ENCODE measurements at regions not wholly inside any gene's neighbourhood (a gene's known extent, or its start where the extent isn't known, plus 50 kb on each side); places are given as distances from the start of the nearest gene placed in this dataset.

- DNase-seq = no peak
- Mint-ChIP-seq H3K27ac (no peak overlapping the region), H3K9me3 (peaks cover 4 to 29% (median 13%) of the 10 kb centered on the region in 6 donors), H3K36me3 (peaks cover 0 to 3% (median 0%) of the 10 kb centered on the region in 3 donors), H3K27me3 (ENCODE audit: low read depth in 3 of 3) (peaks cover 0 to 2% (median 1%) of the 10 kb centered on the region in 3 donors), H3K4me1 (no peaks in the 10 kb centered on the region), H3K4me3 (no peak overlapping the region)
Measured at GRCh38 chr10:108452533-108452932, 1288.0 kb upstream of the SORCS1 start.

- H3K9me3 Mint-ChIP-seq = peaks cover 3 to 29% (median 10%) of the 10 kb centered on the region in 6 donors
- H3K36me3 Mint-ChIP-seq = peaks cover 0 to 3% (median 0%) of the 10 kb centered on the region in 3 donors
- DNase-seq = peak in 2 of 3 donors; percentile 2 to 3
- no peak overlapping the region for H3K27ac Mint-ChIP-seq
- peaks cover 0 to 2% (median 1%) of the 10 kb centered on the region in 3 donors for H3K27me3 Mint-ChIP-seq (ENCODE audit: low read depth in 3 of 3)
- no peak overlapping the region for H3K4me3 Mint-ChIP-seq
- H3K4me1 Mint-ChIP-seq = no peaks in the 10 kb centered on the region
Measured at GRCh38 chr10:108450280-108450679, 1285.8 kb upstream of the SORCS1 start.

GRCh38 chr10:108445746-108446145 is 1281.2 kb upstream of the SORCS1 start:
- Mint-ChIP-seq H3K4me3 (no peak overlapping the region), H3K27ac (no peak overlapping the region), H3K36me3 (no peaks in the 10 kb centered on the region), H3K9me3 (peaks cover 3 to 15% (median 5%) of the 10 kb centered on the region in 6 donors), H3K27me3 (ENCODE audit: low read depth in 3 of 3) (no peaks in the 10 kb centered on the region), H3K4me1 (no peaks in the 10 kb centered on the region)
- no peak for DNase-seq

GRCh38 chr10:108443636-108444035 is 1279.1 kb upstream of the SORCS1 start:
- Mint-ChIP-seq H3K27ac (no peak overlapping the region), H3K36me3 (no peaks in the 10 kb centered on the region), H3K27me3 (ENCODE audit: low read depth in 3 of 3) (no peaks in the 10 kb centered on the region), H3K4me3 (no peak overlapping the region), H3K9me3 (peaks cover 3 to 16% (median 6%) of the 10 kb centered on the region in 6 donors), H3K4me1 (no peaks in the 10 kb centered on the region)
- no peak for DNase-seq

DNA sequence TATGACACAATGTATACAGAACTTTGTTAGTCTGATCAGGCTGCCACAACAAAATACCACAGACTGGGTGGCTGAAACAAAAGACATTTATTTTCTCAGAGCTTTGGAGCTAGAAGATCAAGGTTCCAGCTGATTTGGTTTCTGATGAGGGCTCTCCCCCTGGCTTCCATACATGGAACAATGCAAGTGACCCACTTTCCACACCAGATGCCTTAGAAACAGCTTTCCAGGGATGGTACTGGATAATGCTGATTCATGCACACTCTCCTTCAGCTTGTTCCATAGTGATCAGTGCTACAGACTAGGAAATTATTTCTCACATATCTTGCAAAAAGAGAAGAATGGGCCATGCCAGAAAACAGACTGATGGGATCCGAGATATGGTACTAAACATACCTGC is 1274.9 kb upstream of the SORCS1 start:
- H3K4me1 Mint-ChIP-seq = no peaks in the 10 kb centered on the region
- no peaks in the 10 kb centered on the region for H3K36me3 Mint-ChIP-seq

DNA sequence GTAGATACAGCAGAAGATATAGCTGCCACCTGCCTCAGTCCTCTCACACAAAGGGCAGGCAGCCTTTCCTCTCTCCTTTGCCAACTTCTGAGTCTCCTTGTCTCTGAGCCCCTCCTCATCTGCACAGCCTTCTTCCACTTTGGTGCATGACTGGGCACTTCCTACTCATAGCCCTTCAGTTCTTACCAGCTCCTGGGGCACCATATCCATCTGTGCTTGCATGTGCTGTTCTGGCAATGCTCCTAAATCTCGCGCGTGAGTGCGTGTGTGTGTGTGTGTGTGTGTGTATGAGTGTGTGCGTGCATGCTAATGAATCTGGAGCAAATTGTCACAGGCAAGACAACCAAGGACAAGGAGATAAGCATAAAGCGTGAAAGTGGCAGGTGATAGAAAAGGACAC is 1271.6 kb upstream of the SORCS1 start:
- DNase-seq = no peak
- Mint-ChIP-seq H3K4me1 (no peaks in the 10 kb centered on the region), H3K9me3 (peaks cover 0 to 24% (median 8%) of the 10 kb centered on the region in 6 donors), H3K4me3 (no peak overlapping the region), H3K36me3 (no peaks in the 10 kb centered on the region), H3K27ac (no peak overlapping the region), H3K27me3 (ENCODE audit: low read depth in 3 of 3) (peaks cover 0 to 2% (median 0%) of the 10 kb centered on the region in 3 donors)

More for the DNA sequence above, 1274.9 kb upstream of the SORCS1 start:
- no peak for DNase-seq
- Mint-ChIP-seq H3K4me3 (no peak overlapping the region), H3K27ac (no peak overlapping the region), H3K9me3 (peaks cover 2 to 19% (median 7%) of the 10 kb centered on the region in 6 donors), H3K27me3 (ENCODE audit: low read depth in 3 of 3) (no peaks in the 10 kb centered on the region)

DNA sequence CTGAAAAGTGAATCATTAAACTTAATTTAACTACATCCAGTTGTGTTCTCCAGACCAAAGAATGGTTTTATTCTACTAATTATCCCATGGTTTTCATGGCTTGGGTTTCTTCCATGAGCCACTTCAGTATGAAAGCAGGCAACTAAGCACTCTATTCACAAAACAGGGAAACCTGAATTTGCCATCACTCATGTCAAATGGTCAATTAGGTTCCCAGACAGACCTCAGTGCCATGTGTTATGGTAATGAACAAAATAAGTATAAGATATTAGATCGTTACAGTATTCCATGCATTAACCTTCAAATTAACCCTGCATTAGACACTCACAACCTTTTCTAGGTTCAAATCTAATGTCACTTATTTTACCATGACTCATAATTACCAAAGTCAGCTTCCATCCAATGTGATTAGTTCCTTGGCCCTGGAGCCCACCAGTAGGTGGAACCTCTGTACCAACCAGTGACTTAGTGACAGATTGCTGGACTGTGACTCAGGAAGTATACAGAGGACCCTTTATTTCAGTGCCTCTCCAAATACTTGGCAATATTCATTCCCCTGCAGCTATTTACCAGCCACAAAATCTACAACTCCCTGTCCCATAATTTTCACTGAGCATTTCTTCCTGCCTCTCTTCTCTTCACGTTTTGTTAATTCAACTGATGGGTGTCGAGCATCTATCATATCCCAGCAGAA is 1270.2 kb upstream of the SORCS1 start:
- H3K9me3 Mint-ChIP-seq = peaks cover 0 to 26% (median 8%) of the 10 kb centered on the region in 6 donors
- H3K4me1 Mint-ChIP-seq = no peaks in the 10 kb centered on the region
- H3K27me3 Mint-ChIP-seq (ENCODE audit: low read depth in 3 of 3) = peaks cover 0 to 2% (median 0%) of the 10 kb centered on the region in 3 donors
- H3K27ac Mint-ChIP-seq = no peak overlapping the region
- H3K4me3 Mint-ChIP-seq = no peak overlapping the region
- DNase-seq = no peak
- no peaks in the 10 kb centered on the region for H3K36me3 Mint-ChIP-seq

DNA sequence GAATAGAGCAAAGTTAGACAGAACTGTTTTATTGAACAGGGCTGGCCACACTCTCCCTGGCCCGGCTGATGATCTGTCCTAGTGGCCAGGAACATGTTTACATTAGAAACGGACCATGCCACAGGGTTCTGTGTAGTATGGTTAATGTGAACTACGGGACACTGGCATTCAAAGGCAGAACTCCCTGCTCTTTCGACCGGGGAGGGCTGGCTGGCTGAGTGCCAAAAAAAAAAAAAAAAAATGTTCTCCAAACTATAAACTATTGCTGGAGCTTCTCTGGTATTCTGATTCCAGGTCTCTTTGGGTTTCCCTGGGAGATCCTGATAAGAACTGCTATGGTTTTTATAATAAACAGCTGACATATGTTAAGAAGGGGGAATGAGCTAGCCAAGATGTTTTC is 1262.6 kb upstream of the SORCS1 start:
- DNase-seq = no peak
- Mint-ChIP-seq H3K27ac (no peak overlapping the region), H3K4me3 (no peak overlapping the region), H3K4me1 (no peaks in the 10 kb centered on the region), H3K9me3 (peaks cover 0 to 15% (median 1%) of the 10 kb centered on the region in 6 donors), H3K36me3 (no peaks in the 10 kb centered on the region), H3K27me3 (ENCODE audit: low read depth in 3 of 3) (peaks cover 0 to 4% (median 0%) of the 10 kb centered on the region in 3 donors)

DNA sequence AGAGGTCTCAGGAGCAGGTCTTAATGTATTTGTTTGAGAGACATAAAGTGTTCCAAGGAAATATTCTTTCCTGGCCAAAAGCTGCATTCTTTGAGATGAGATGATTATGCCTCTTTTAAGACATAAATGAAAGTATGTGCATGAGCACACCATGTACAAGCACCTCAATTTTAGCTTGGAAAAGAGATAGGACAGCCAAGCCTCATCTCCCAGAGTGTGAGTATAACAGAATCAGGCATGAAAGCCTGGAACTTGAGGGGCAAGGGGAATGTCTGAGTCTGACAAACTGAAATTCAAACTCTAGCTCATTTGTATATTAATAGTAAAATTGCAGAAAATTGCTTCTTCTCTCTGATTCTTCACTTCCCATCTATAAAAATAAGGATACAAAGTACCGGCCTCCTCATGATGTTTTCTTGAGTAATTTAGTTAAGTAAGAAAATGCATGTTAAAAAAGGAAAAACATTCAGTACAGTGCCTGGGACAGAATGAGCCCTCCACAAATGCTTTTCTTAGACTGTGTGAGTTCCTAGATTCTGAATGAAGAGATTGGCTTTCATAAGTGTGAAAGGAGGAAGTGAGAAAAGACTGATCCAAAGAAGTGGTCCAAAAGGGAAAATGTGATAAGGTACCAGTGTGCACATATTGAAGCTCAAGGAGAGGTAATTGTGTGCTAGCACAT is 1260.9 kb upstream of the SORCS1 start:
- peaks cover 0 to 15% (median 1%) of the 10 kb centered on the region in 6 donors for H3K9me3 Mint-ChIP-seq

GRCh38 chr10:108424656-108425055 is 1260.2 kb upstream of the SORCS1 start:
- Mint-ChIP-seq H3K27me3 (ENCODE audit: low read depth in 3 of 3) (peaks cover 0 to 4% (median 2%) of the 10 kb centered on the region in 3 donors), H3K4me3 (no peak overlapping the region), H3K4me1 (no peaks in the 10 kb centered on the region), H3K36me3 (no peaks in the 10 kb centered on the region), H3K27ac (no peak overlapping the region), H3K9me3 (peaks cover 0 to 11% (median 1%) of the 10 kb centered on the region in 6 donors)
- no peak for DNase-seq

More for the DNA sequence above, 1260.9 kb upstream of the SORCS1 start:
- Mint-ChIP-seq H3K4me1 (no peaks in the 10 kb centered on the region), H3K27me3 (ENCODE audit: low read depth in 3 of 3) (peaks cover 0 to 4% (median 2%) of the 10 kb centered on the region in 3 donors), H3K4me3 (no peak overlapping the region), H3K36me3 (no peaks in the 10 kb centered on the region), H3K27ac (no peak overlapping the region)
- DNase-seq = no peak

- Mint-ChIP-seq H3K27me3 (ENCODE audit: low read depth in 3 of 3) (peaks cover 0 to 2% (median 1%) of the 10 kb centered on the region in 3 donors), H3K4me1 (no peaks in the 10 kb centered on the region), H3K36me3 (no peaks in the 10 kb centered on the region), H3K9me3 (peaks cover 0 to 8% (median 3%) of the 10 kb centered on the region in 6 donors), H3K27ac (no peak overlapping the region), H3K4me3 (no peak overlapping the region)
- no peak for DNase-seq
Measured at GRCh38 chr10:108422286-108422685, 1257.8 kb upstream of the SORCS1 start.

- no peak for DNase-seq
- no peak overlapping the region for H3K27ac Mint-ChIP-seq
- H3K4me1 Mint-ChIP-seq = no peaks in the 10 kb centered on the region
- no peaks in the 10 kb centered on the region for H3K36me3 Mint-ChIP-seq
- H3K27me3 Mint-ChIP-seq (ENCODE audit: low read depth in 3 of 3) = peaks cover 0 to 2% (median 1%) of the 10 kb centered on the region in 3 donors
- H3K9me3 Mint-ChIP-seq = peaks cover 0 to 15% (median 3%) of the 10 kb centered on the region in 6 donors
- H3K4me3 Mint-ChIP-seq = no peak overlapping the region
Measured at GRCh38 chr10:108421266-108421665, 1256.8 kb upstream of the SORCS1 start.

DNA sequence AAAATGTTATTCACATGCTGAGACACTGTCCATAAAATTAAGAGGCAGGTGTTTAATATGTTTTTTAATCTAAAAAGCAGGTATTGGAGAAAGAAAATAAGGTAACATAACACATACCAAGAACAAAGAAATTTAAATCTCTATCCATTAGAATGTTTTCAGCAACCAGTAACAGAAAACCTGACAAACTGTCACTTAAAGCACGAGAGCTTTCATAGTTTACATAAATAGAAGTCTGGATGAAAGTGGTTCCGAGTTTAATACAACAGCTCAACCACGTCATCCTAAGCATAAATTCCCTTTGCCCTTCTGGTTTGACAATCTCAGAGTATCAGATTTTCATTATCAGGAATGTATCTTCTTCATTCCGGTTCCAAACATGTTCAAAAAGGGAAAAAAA is 1249.4 kb upstream of the SORCS1 start:
- Mint-ChIP-seq H3K9me3 (peaks cover 2 to 25% (median 4%) of the 10 kb centered on the region in 6 donors), H3K36me3 (no peaks in the 10 kb centered on the region), H3K27ac (no peak overlapping the region), H3K4me3 (no peak overlapping the region), H3K4me1 (no peaks in the 10 kb centered on the region), H3K27me3 (ENCODE audit: low read depth in 3 of 3) (peaks cover 0 to 1% (median 0%) of the 10 kb centered on the region in 3 donors)
- no peak for DNase-seq

DNA sequence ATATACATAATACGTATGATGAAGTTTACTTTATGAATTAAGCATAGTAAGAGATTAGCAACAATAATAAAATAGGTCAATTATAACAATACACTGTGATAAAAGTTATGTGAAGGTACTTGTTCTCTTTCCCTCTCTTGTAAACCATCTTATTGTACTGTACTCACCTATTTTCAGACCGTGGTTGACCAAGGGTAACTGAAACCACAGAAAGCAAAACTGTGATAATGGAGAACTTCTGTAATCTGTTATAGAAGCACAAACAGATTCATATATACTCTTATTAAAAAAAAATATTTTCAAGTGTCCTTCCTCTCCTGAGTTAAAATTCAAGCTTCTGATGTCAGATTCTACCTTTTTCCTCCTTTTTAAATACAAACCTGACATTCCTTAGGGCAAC is 1247.8 kb upstream of the SORCS1 start:
- H3K4me3 Mint-ChIP-seq = no peak overlapping the region
- no peaks in the 10 kb centered on the region for H3K4me1 Mint-ChIP-seq
- H3K9me3 Mint-ChIP-seq = peaks cover 2 to 30% (median 4%) of the 10 kb centered on the region in 6 donors
- no peaks in the 10 kb centered on the region for H3K36me3 Mint-ChIP-seq
- DNase-seq = no peak
- H3K27me3 Mint-ChIP-seq (ENCODE audit: low read depth in 3 of 3) = peaks cover 0 to 2% (median 0%) of the 10 kb centered on the region in 3 donors
- no peak overlapping the region for H3K27ac Mint-ChIP-seq
